ENCODE measurements at regions not wholly inside any gene's neighbourhood (a gene's known extent, or its start where the extent isn't known, plus 50 kb on each side); places are given as distances from the start of the nearest gene placed in this dataset.

GRCh38 chr12:71007781-71008404 lies 87.4 kb upstream of the PTPRR start:
- H3K23me2 ChIP-seq (ENCODE audit: insufficient read length, low read depth, low read length, poor library complexity, severe bottlenecking): no peaks in the 10 kb centered on the region
- H3K9ac ChIP-seq (ENCODE audit: extremely low read depth, insufficient read length, low read length): no peak overlapping the region
- no peak for DNase-seq
- no peak overlapping the region for H3K56ac ChIP-seq (ENCODE audit: insufficient read length, low read depth, low read length)
- no peaks in the 10 kb centered on the region for H3K79me2 ChIP-seq (ENCODE audit: insufficient read depth, low read length)
- no peak overlapping the region for H2BK120ac ChIP-seq (ENCODE audit: low read depth, low read length, poor library complexity, severe bottlenecking)
- Mint-ChIP-seq H3K27me3 (ENCODE audit: low read depth) (no peaks in the 10 kb centered on the region), H3K36me3 (ENCODE audit: insufficient read depth in 1 of 3, low read depth in 3 of 3) (no peaks in the 10 kb centered on the region), H3K27ac (no peak overlapping the region), H3K9me3 (no peaks in the 10 kb centered on the region; a peak in 1 of 5 replicates), H3K4me3 (no peak overlapping the region), H3K4me1 (no peaks in the 10 kb centered on the region)
- no peak overlapping the region for H2AK5ac ChIP-seq (ENCODE audit: insufficient read length, low read length)
- no peak overlapping the region for H3K18ac ChIP-seq (ENCODE audit: insufficient read length, low read depth, low read length)
- H4K5ac ChIP-seq (ENCODE audit: insufficient read length, low read depth, low read length): no peak overlapping the region
- H3K14ac ChIP-seq (ENCODE audit: insufficient read depth, low read length): no peak overlapping the region
- H2BK12ac ChIP-seq (ENCODE audit: insufficient read length, low read depth, low read length): no peak overlapping the region
- H2BK5ac ChIP-seq (ENCODE audit: insufficient read length, low read length): no peak overlapping the region
- H3K4ac ChIP-seq (ENCODE audit: low read depth, low read length): no peak overlapping the region
- H2BK20ac ChIP-seq (ENCODE audit: low read depth, low read length, poor library complexity, severe bottlenecking): no peak overlapping the region
- H3K23ac ChIP-seq (ENCODE audit: insufficient read length, low read depth, low read length): no peak overlapping the region
- no CpG with 5 or more reads among the region's 2 CpGs for WGBS (ENCODE audit: extremely low coverage, insufficient read length, low lambda C conversion rate)
- no peak overlapping the region for H4K8ac ChIP-seq (replicated peaks; ENCODE audit: insufficient read length, low read depth, low read length)
- no peak overlapping the region for H4K91ac ChIP-seq (ENCODE audit: insufficient read length, low read depth, low read length)
- TF ChIP-seq, protein P1, sequence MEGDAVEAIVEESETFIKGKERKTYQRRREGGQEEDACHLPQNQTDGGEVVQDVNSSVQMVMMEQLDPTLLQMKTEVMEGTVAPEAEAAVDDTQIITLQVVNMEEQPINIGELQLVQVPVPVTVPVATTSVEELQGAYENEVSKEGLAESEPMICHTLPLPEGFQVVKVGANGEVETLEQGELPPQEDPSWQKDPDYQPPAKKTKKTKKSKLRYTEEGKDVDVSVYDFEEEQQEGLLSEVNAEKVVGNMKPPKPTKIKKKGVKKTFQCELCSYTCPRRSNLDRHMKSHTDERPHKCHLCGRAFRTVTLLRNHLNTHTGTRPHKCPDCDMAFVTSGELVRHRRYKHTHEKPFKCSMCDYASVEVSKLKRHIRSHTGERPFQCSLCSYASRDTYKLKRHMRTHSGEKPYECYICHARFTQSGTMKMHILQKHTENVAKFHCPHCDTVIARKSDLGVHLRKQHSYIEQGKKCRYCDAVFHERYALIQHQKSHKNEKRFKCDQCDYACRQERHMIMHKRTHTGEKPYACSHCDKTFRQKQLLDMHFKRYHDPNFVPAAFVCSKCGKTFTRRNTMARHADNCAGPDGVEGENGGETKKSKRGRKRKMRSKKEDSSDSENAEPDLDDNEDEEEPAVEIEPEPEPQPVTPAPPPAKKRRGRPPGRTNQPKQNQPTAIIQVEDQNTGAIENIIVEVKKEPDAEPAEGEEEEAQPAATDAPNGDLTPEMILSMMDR (conservative IDR thresholded peaks at IDR 0.05): no peak
- no peak overlapping the region for H2BK15ac ChIP-seq (ENCODE audit: low read depth, low read length)
- no peak overlapping the region for H3T11ph ChIP-seq (ENCODE audit: low read length)
- no peaks in the 10 kb centered on the region for H3K79me1 ChIP-seq (ENCODE audit: insufficient read depth, low read depth, low read length, poor library complexity, severe bottlenecking)
- no peak overlapping the region for H3K27ac ChIP-seq (ENCODE audit: insufficient read length, low read depth, low read length)
- H3K4me1 ChIP-seq (ENCODE audit: insufficient read depth, low read length): no peaks in the 10 kb centered on the region
- H3K9me3 ChIP-seq (ENCODE audit: control insufficient read depth, low read depth, low read length): no peaks in the 10 kb centered on the region
- no peak overlapping the region for H2AFZ ChIP-seq (ENCODE audit: low read length)
- H3K27me3 ChIP-seq (ENCODE audit: insufficient read depth, low read length): no peaks in the 10 kb centered on the region
- no peaks in the 10 kb centered on the region for H4K20me1 ChIP-seq (ENCODE audit: control insufficient read depth, insufficient read depth, insufficient read length)
- H3K4me2 ChIP-seq (ENCODE audit: insufficient read depth, insufficient read length, low read length): no peak overlapping the region

Measured in H9 (cell line).